SK-N-SH (cell line): ENCODE measurements at regions not wholly inside any gene's neighbourhood (a gene's known extent, or its start where the extent isn't known, plus 50 kb on each side); places are given as distances from the start of the nearest gene placed in this dataset.

Experiments used
- RAD21 ChIP-seq: IDR thresholded peaks from 2 replicates; pipeline ENCODE4 v1.6.1; 2012; ENCODE audit warnings: mild to moderate bottlenecking, low read length
- RFX5 ChIP-seq: IDR thresholded peaks from 2 replicates; pipeline ENCODE4 v1.6.1; 2012; ENCODE audit warnings: mild to moderate bottlenecking, improper control_type of control experiment, low read length
- YY1 ChIP-seq: IDR thresholded peaks from 2 replicates; pipeline ENCODE4 v1.4.0; 2012; ENCODE audit warnings: low read depth, mild to moderate bottlenecking
- TF ChIP-seq, protein P1 (sequence below): fragments of 200-600 bp; sonication (generic); IDR thresholded peaks from 2 replicates; pipeline ENCODE4 v1.6.1; 2017; ENCODE audit warnings: antibody characterized with exemption, mild to moderate bottlenecking, moderate library complexity

DNA sequence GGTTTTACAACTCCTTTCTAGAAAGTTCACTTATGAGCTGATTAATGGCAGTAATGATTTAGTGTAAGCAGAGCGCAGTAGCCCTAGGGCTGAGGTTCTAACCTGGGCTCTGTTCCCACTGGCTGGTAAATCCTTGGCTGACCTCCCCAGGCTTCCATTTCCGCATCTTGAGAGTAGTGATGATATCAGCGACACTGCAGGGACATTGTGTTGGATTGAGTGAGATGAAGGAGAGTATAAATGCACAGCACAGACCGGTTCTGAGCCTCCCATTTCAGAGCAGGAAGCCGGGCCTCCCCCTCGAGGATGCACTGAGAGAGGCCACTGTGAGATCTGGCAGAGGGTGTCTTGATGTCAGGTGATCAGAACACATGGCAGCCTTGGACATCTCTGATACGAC, 477.2 kb upstream of the SULF2 start:
- TF ChIP-seq RFX5 (no peak), YY1 (no peak), RAD21 (no peak)
- TF ChIP-seq, protein P1, sequence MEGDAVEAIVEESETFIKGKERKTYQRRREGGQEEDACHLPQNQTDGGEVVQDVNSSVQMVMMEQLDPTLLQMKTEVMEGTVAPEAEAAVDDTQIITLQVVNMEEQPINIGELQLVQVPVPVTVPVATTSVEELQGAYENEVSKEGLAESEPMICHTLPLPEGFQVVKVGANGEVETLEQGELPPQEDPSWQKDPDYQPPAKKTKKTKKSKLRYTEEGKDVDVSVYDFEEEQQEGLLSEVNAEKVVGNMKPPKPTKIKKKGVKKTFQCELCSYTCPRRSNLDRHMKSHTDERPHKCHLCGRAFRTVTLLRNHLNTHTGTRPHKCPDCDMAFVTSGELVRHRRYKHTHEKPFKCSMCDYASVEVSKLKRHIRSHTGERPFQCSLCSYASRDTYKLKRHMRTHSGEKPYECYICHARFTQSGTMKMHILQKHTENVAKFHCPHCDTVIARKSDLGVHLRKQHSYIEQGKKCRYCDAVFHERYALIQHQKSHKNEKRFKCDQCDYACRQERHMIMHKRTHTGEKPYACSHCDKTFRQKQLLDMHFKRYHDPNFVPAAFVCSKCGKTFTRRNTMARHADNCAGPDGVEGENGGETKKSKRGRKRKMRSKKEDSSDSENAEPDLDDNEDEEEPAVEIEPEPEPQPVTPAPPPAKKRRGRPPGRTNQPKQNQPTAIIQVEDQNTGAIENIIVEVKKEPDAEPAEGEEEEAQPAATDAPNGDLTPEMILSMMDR, result no peak
